Psoas muscle (tissue), 7 donors: ENCODE measurements at regions not wholly inside any gene's neighbourhood (a gene's known extent, or its start where the extent isn't known, plus 50 kb on each side); places are given as distances from the start of the nearest gene placed in this dataset.
"Not testable (repeated sequence)": the region's sequence is repeated elsewhere in the genome, so short reads cannot be mapped to it uniquely, and the experiment has no call there.

Experiments
- ATAC-seq, 4 donors: fragments of 200-7000 bp; cut with Tn5 transposase; one replicate each; pipeline ENCODE4 v1.9.1; 2020; ENCODE audit warnings: moderate library complexity in 3 of 4, mild to moderate bottlenecking in 2 of 4
- DNase-seq, 2 donors: peaks; one replicate each; pipeline ENCODE4 v3.0.0-alpha.2; 2020
- H3K27ac ChIP-seq: fragments of 200-600 bp; one replicate; pipeline ENCODE4 v1.8.0; 2022
- H3K27me3 ChIP-seq, 3 donors: fragments of 200-600 bp in 1 of 3; one replicate each; pipeline versions ENCODE4 v1.6.1 to v1.8.0; 2013 to 2022; ENCODE audit warnings: low read length in 2 of 3, mild to moderate bottlenecking in 2 of 3, moderate library complexity in 1 of 3; ENCODE audit not compliant: insufficient read depth in 3 of 3
- H3K36me3 ChIP-seq, 2 donors: fragments of 200-600 bp in 1 of 2; one replicate each; pipeline versions ENCODE4 v1.6.1 to v1.8.0; 2013 to 2022; ENCODE audit warnings: low read depth in 1 of 2, mild to moderate bottlenecking in 1 of 2, moderate library complexity in 1 of 2; ENCODE audit not compliant: insufficient read depth in 1 of 2
- H3K4me1 ChIP-seq: fragments of 200-600 bp; one replicate; pipeline ENCODE4 v1.8.0; 2022
- H3K4me3 ChIP-seq: fragments of 200-600 bp; one replicate; pipeline ENCODE4 v1.8.0; 2022; ENCODE audit warnings: mild to moderate bottlenecking
- H3K9me3 ChIP-seq: fragments of 200-600 bp; one replicate; pipeline ENCODE4 v1.8.0; 2022
- WGBS, 3 donors: extraction: QIAGEN DNeasy Blood & Tissue Kit; methylation state at CpG; one replicate each; pipeline versions ENCODE4 v1.1.6 to v1.1.7; 2013; 5-methylcytosine and 5-hydroxymethylcytosine counted together
- intact Hi-C, 2 donors: fragments of 100-400 bp; cut with DNase I; formaldehyde crosslinking; loops; one replicate each; pipeline versions ENCODE4 v1.11.0 to v1.14.2; 2022
- TF ChIP-seq, protein P1 (sequence below): fragments of 200-600 bp; IDR thresholded peaks from one replicate; pipeline ENCODE4 v1.8.0; 2022; ENCODE audit warnings: antibody characterized with exemption
- donor health status: healthy with polysubstance abuse.
- donor health status: DM: no; HTN: no; CAD: no; lungs with moderate emphysema.
- donor health status: Bipolar disorder and iron deficiency.
- donor health status: healthy.
- donor health status: DM: yes; HTN: yes; CAD: no.
- donor health status: DM: no; HTN: no; CAD: no.
- donor health status: DM: yes; HTN: yes; CAD: no.

DNA sequence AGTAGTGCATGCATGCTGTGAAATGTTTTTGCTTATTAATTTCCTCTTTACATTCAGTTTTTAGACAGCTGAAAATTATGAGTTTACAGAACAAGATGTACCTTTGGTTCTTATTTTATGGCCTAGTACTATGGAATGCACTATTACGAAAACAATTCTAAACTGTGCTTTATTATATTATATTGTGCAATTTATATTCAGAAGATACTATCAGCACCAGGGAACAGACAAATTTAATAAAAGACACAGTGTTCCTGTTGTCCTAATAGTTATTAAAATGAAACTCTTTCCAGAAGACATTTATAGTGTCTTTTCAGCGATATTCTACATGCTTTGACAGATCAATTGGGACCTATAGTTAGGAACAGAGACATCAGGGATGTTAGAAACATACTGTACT, 427.3 kb downstream of the BTG1 start:
- no peak overlapping the region for H3K4me3 ChIP-seq
- no peak for DNase-seq
- no peaks in the 10 kb centered on the region for H3K9me3 ChIP-seq
- 93 to 96% (median 94%) methylated on average over 2 of the region's 2 CpGs for WGBS, 3 donors
- H3K27me3 ChIP-seq: no peaks in the 10 kb centered on the region
- intact Hi-C loops: no loop called here
- TF ChIP-seq, protein P1, sequence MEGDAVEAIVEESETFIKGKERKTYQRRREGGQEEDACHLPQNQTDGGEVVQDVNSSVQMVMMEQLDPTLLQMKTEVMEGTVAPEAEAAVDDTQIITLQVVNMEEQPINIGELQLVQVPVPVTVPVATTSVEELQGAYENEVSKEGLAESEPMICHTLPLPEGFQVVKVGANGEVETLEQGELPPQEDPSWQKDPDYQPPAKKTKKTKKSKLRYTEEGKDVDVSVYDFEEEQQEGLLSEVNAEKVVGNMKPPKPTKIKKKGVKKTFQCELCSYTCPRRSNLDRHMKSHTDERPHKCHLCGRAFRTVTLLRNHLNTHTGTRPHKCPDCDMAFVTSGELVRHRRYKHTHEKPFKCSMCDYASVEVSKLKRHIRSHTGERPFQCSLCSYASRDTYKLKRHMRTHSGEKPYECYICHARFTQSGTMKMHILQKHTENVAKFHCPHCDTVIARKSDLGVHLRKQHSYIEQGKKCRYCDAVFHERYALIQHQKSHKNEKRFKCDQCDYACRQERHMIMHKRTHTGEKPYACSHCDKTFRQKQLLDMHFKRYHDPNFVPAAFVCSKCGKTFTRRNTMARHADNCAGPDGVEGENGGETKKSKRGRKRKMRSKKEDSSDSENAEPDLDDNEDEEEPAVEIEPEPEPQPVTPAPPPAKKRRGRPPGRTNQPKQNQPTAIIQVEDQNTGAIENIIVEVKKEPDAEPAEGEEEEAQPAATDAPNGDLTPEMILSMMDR: no peak
- H3K27ac ChIP-seq: no peak overlapping the region
- H3K36me3 ChIP-seq: no peaks in the 10 kb centered on the region
- H3K4me1 ChIP-seq: no peaks in the 10 kb centered on the region
- no peak for ATAC-seq

DNA sequence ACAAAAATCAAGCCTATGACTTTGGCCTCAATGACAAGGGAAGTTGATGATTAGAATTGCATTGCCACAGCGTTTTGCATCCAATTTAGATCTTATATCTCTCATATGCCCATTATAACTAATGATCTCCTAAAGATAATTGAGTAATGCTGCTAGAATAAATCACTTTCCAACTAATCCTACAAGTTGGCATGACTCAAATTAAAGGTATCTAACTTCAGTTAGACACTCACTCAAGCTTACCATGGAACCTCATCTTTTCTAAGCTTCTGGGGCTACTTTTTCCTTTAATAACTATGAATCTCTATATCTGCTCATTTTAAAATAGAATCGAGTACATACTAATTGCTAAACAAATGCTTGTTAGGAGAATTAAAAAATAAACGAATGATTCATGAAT, 427.8 kb downstream of the BTG1 start:
- Histone ChIP-seq H3K36me3 (no peaks in the 10 kb centered on the region), H3K4me1 (no peaks in the 10 kb centered on the region), H3K9me3 (no peaks in the 10 kb centered on the region), H3K27me3 (no peaks in the 10 kb centered on the region), H3K4me3 (no peak overlapping the region), H3K27ac (no peak overlapping the region)
- DNase-seq (no peak), ATAC-seq (no peak)
- intact Hi-C loops: no loop called here
- TF ChIP-seq, protein P1: no peak
- WGBS, 3 donors: 78 to 86% (median 84%) methylated on average over 3 of the region's 3 CpGs

- H3K4me3 ChIP-seq, intact Hi-C loops, DNase-seq, H3K9me3 ChIP-seq, H3K27ac ChIP-seq, ATAC-seq, H3K36me3 ChIP-seq, H3K4me1 ChIP-seq, H3K27me3 ChIP-seq: not testable (repeated sequence)
- WGBS, 3 donors: 83 to 90% (median 88%) methylated on average over 2 of the region's 2 CpGs
These were observed 433.7 kb downstream of the BTG1 start for GRCh38 chr12:91711925-91712324.

DNA sequence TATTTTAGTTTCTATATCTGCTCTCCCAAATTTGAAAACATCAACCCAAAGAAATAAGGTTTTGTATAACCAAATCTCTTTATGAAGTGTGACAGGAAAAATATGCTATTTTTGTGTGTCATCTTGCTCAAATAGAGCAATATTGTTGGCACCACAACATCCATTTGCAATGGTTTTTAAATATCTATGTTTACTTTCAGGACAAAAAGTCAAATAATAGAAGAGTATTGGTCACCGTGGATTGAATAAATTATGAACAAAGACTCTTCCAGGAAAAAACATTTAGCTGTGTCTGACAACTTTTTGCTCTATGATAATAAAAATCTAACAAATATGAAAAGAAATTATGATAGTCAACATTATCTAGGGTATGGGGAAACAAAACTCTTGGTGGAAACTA, 439.2 kb downstream of the BTG1 start:
- no peaks in the 10 kb centered on the region for H3K27me3 ChIP-seq
- WGBS, 3 donors: 20 to 36% (median 36%) methylated on average over 1 of the region's 1 CpG
- H3K4me3 ChIP-seq: no peak overlapping the region
- TF ChIP-seq, protein P1: no peak
- no peak for DNase-seq
- no peak for ATAC-seq
- no peaks in the 10 kb centered on the region for H3K4me1 ChIP-seq
- H3K27ac ChIP-seq: no peak overlapping the region
- no peaks in the 10 kb centered on the region for H3K36me3 ChIP-seq
- no peaks in the 10 kb centered on the region for H3K9me3 ChIP-seq
- intact Hi-C loops: no loop called here

GRCh38 chr12:91704446-91704845, 441.2 kb downstream of the BTG1 start:
- DNase-seq: no peak
- no peak for ATAC-seq
- WGBS, 3 donors: 60 to 65% (median 64%) methylated on average over 2 of the region's 2 CpGs
- Histone ChIP-seq H3K36me3 (no peaks in the 10 kb centered on the region), H3K27me3 (no peaks in the 10 kb centered on the region), H3K4me3 (no peak overlapping the region), H3K27ac (no peak overlapping the region), H3K4me1 (no peaks in the 10 kb centered on the region), H3K9me3 (no peaks in the 10 kb centered on the region)
- intact Hi-C loops: loop anchor here in 1 of 2 donors (5.0 kb wide), 1 partner anchor 37 kb away; no protein-coding TSS in a partner anchor
- TF ChIP-seq, protein P1: no peak
